EH (cell line): ENCODE measurements at regions not wholly inside any gene's neighbourhood (a gene's known extent, or its start where the extent isn't known, plus 50 kb on each side); places are given as distances from the start of the nearest gene placed in this dataset.
"Not testable (repeated sequence)": the region's sequence is repeated elsewhere in the genome, so short reads cannot be mapped to it uniquely, and the experiment has no call there.

Experiments
- DNase-seq: peaks from one replicate; pipeline ENCODE4 v3.0.0-alpha.2; 2015; ENCODE audit warnings: low read depth

DNA sequence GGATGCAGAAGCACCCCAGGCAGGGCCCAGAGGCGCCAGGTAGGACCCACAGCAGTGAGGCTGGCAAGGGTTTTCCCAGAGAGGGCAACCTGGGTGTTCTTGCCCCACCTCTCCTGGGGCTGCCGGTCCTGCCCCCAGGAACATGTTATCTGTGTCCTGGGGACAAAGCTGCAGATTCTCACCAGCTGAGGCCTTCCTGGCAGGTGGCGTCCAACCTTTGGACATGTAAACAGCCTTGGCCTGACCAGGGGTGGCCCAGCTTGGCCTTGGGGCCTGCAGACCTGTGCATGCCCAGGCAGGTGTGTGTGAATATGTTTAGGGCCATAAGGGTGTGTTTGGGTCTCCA is 101.8 kb upstream of the LARP1 start:
- DNase-seq = no peak

DNA sequence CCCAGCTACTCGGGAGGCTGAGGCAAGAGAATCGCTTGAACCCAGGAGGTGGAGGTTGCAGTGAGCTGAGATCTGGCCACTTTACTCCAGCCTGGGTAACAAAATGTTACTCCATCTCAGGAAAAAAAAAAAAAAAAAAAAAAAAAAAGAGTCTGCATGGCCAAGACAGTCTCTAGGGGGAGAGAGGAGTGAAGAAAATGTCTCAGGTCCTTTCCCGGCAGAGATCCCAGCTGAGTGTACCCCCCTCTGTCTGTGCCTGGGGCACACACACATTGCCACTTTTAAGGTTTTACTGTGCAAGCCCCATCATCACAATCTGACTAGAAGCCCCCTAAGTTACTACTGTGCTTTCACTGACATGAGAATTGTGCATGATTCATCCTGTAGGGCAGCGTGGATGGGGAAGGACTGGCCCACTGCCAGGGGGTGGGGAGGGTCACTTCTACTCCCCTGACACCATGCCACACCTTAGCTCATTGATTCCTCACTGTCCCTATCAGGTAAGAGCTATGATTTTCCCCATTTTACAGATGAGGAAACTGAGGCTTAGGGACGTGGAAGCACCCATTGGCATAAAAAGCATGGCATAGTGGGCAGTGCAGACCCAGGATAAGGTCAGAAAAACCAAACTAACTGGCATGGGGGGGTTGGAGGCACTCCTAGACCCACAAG is 102.3 kb upstream of the LARP1 start:
- peak; percentile 12 for DNase-seq

DNA sequence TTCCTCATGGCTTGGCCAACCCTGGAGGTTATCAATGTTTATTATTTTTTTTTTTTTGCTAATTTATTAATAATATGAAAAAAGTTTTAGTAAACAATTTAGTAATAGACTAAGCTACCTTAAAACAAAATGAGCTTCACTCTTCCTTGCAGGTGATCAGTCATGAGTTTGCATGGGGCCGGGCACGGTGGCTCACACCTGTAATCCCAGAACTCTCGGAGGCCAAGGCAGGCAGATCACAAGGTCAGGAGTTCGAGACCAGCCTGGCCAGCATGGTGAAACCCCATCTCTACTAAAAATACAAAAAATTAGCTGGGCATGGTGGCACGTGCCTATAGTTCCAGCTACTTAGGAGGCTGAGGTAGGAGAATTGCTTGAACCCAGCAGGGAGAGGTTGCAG is 103.4 kb upstream of the LARP1 start:
- not testable (repeated sequence) for DNase-seq

DNA sequence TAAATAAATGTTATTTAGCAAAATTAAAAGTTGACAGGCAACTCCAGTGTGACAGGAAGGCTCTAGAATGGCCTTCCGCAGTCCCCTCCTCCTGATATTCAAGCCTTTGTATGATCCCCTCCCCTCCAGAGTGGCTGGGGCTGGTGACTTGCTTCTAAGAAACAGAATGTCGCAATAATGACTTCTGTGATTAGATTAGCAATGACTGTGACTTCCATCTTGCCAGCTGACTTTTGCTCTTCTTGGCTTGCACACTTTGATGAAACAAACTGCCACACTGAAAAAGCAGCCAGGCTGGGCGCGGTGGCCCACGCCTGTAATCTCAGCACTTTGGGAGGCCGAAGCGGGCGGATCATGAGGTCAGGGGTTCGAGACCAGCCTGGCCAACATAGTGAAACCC is 106.5 kb upstream of the LARP1 start:
- DNase-seq = peak; percentile 22

DNA sequence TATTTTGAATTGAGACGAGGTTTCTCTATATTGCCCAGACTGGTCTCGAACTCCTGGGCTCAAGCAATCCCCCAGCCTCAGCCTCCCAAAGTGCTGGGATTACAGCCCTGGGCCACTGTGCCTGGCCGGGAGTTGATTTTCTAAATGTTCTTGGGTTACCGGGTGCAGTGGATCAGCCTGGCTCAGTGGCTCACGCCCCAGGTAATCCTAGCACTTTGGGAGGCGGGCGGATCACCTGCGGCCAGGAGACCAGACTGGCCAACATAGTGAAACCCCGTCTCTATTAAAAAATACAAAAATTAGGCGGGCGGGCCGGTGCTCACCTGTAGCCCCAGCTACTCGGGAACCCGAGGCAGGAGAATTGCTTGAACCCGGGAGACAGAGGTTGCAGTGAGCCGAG is 106.9 kb upstream of the LARP1 start:
- no peak for DNase-seq

DNA sequence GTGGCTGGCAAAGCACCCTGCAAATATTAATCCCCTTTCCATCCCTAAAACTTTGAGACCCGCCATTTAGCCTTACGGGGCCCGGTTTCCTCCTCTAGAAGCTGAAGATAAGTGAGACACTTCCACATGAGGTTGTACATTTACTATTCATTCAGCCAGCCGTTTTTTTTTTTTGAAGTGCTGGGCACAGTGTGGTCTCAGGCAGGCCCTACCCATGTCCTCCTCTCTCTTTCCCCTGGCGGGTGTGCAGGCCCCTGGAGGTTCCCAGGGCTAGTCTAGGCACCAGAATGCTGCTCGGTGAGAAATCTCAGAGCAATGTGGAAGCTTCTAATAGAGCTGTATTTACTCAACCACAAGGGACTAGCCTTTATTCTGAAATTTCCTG is 107.4 kb upstream of the LARP1 start:
- peak; percentile 11 for DNase-seq

DNA sequence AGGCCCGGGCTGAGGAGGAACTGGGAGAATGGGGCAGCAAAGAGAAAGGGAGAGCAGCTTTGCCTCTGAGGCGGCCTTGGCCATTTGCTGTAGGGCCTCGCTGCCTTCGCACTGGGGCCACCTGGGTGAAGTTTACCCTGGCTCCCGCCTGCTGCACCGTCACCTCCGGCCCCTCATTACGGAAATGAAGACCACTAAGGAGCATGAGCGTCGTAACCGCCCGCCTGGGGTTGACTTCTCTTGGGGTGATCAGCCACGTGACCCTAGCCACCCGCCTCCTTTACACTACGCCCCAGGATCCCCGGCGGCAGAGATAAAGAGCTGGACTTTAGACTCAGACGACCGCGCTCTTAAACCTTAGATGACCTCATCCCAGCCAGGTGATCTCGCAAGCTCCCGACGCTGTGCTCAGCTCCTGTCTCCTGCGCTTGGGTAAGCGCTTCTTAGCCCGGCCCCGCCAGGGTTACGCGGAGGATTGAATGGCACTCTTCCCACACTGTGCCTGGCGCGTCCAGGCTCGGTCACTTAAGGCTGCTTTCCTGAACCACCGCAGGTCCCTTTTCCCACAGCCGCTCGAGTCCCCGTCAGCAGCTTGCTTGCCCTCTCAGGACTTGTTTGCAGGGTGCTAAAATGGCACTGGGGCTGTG is 107.9 kb upstream of the LARP1 start:
- DNase-seq = no peak

DNA sequence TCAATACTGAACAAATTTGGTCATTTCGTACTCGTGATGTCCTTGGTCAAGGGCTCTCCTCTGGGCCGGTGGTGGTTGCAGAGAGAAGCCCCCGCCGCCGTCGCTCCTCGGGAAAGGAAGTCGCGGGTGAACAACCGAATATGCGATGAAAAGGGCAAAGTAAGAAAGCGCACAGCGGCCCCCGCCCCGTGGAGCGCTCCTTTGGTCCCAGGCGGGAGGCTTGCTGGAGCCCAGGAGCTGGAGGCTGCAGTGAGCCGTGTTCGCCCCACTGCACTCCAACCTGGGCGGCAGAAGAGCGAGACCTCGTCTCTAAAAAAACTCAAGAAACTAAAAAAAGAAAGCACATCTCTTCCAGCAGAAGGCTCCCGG is 108.4 kb upstream of the LARP1 start:
- no peak for DNase-seq

DNA sequence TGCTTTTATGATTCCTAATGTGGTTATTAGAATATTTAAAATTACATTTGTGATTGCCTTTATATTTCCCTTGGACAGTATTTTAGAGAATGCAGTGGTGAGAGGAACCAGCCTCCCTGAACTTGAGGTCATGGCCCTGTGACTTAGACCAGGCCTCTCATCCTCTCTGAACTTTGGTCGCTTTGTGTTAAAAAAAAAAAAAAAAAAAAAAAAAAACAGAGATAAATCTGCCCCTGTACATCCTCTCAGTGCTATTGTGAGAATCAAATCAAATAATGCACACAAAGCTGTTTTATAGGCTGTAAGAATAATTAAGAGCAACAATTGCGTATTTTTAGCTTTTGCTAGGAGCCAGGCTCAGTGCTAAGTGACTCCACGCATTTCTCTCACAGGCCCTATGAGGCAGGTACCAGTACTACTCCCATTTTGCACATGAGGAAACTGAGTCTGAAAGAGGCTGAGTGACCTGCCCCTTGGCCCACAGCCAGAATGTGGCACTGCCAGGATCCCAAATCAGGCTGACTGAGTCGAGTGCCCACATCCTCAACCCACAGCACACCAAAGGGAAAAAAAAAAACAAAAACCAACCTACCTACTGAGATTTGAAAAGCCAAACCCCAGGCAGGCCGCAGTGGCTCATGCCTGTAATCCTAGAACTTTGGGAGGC is 110.3 kb upstream of the LARP1 start:
- no peak for DNase-seq

DNA sequence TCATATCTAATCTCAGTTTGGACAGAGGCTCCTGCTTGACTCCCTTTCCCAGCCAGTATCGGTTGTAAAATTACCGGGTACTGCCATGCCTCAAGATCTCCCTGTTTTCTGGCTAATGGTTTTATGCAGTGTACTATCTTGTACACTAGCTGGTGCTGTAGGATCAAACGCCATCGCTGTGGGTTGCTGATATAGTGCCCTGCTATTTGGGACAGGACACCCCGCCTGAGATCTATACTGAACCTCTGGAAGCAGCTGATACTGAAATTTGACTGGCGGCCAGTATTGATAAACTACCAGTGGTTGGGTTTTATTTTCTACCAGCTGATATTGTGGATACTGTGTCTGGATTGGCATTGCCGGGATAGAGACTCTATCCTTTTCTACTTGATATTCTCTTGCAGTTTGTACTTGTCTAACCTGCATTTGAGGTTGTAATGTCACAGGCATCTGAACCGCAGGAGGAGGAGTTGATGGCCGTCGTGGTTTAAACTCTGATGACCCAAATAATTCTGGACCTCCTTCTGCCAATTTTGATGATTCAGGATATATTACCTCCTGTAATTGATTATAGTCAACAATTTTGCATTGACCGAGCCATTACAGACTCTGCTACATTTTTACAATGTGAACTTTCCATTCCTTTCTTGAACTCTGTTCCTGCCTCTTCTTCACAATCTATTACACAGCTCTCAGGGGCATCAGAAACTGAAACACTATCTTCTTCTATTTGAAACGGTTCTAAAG is 112.5 kb upstream of the LARP1 start:
- peak; percentile 42 for DNase-seq

DNA sequence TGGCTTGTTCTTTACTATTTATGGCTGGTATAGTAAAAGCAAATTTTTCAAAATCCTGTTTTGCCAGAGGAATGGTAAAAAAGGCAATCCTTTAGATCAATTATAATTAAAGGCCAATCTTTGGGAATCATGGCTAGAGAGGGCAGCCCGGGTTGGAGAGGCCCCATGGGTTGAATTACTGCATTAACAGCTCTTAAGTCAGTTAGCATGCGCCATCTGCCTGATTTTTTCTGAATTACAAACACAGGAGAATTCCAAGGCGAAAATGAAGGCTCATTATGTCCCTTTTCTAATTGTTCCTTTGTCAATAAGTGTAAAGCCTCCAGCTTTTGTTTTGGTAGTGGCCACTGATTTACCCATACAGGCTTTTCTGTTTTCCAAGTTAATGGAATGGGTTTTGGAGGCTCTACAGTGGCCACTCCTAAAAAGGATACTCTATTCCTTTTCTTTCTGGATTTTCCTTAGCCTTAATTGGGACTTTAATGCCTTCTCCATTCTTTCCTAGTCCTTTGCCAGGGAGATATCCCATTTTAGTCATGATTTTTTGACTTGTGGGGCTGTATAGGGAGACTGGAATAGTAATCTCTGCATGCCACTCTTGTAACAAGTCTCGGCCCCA is 114.9 kb upstream of the LARP1 start:
- DNase-seq = peak; percentile 46

DNA sequence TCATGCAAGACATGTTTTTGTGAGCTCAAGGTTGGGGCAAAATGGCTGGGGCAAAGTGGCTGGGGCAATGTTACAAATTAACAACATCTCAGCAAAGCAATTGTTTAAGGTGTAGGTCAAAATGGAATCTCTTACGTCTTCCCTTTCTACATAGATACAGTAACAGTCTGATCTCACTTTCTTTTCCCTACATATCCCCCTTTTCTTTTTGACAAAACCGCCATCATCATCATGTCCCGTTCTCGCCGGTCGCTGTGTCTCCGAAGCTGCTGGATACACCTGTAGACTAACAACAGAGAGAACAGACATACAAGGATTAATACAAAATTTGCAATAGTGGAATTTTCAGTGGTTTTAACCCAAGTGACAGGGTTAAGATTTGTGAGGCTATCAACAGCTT is 118.4 kb upstream of the LARP1 start:
- not testable (repeated sequence) for DNase-seq

DNA sequence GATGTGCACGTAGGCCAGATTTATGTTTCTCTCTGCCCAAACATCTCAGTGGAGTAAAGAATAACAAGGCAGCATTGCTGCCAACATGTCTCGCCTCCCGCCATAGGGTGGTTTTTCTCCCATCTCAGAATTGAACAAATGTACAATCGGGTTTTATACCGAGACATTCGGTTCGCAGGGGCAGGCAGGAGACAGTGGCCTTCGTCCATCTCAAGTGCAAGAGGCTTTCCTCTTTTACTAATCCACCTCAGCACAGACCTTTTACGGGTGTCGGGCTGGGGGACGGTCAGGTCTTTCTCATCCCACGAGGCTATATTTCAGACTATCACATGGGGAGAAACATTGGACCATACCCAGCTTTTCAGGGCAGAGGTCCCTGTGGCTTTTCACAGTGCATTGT is 118.9 kb upstream of the LARP1 start:
- DNase-seq = not testable (repeated sequence)

DNA sequence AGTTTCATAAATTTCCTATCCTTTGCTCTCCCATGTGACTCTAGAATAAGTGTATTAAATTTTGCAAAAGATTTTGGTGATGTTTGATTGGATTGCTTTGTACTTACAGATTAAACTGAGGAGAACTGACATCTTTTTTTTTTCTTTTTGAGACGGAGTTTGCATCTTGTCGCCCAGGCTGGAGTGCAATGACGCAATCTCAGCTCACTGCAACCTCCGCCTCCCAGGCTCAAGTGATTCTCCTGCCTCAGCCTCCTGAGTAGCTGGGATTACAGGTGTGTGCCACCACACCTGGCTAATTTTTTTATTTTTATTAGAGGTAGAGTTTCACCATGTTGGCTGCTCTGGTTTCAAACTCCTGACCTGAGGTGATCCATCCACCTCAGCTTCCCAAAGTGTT is 121.4 kb upstream of the LARP1 start:
- DNase-seq = not testable (repeated sequence)

DNA sequence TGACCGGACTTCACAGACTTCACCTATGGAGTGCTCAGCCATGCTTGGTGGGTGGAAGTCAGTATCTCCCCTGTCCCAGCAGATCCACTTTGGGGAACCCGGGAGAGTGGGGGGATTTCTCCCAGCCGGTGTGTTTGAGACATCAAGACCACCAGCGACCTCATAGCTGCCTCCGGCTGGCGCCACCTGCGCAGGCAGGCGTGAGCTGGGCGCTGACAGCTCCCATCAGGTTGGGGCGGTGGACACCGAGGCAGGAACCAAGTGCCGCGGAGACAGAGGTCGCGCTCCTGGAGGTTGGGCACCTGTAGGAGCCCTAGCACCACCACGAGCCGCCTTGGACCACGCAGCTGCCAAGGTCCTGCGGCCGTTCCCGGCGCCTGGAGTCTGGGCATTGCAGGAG is 124.0 kb upstream of the LARP1 start:
- DNase-seq = no peak

DNA sequence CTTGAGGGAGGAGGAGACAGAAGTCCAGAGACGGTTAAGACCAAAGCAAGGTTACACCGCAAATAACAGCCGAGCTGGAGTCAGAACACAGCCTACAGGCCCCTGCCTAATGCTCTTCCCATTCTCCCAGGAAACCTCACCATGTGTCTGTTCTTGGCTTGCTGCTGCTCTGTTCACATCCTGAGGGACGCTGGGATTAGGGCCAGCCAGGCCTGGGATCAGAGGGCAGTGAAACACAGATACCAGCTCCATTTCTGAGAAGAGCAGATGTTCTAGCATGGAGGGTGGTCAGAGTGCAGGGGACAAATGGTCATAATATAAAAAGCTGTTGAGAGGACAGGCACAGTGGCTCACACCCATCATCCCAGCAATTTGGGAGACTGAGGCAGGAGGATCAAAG is 124.8 kb upstream of the LARP1 start:
- no peak for DNase-seq

DNA sequence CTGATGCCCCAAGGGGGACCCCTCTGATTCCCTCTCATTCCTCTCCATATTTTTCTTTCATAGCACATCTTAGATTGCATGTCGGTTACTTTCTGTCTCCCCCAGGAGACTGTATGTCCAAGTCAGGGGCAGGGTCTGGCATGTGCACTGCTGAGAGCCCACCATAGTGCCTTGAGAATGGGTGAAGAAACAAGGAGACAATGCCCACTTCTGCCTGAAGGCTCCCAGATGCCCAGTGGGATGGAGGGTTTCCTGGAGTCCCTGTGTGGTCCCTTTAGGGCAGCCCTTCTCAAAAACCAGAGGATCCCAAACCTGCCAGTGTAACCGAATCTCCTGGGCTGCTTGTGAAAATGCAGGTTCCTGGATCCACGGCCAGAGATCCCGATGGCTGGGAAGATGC is 126.5 kb upstream of the LARP1 start:
- DNase-seq = no peak

DNA sequence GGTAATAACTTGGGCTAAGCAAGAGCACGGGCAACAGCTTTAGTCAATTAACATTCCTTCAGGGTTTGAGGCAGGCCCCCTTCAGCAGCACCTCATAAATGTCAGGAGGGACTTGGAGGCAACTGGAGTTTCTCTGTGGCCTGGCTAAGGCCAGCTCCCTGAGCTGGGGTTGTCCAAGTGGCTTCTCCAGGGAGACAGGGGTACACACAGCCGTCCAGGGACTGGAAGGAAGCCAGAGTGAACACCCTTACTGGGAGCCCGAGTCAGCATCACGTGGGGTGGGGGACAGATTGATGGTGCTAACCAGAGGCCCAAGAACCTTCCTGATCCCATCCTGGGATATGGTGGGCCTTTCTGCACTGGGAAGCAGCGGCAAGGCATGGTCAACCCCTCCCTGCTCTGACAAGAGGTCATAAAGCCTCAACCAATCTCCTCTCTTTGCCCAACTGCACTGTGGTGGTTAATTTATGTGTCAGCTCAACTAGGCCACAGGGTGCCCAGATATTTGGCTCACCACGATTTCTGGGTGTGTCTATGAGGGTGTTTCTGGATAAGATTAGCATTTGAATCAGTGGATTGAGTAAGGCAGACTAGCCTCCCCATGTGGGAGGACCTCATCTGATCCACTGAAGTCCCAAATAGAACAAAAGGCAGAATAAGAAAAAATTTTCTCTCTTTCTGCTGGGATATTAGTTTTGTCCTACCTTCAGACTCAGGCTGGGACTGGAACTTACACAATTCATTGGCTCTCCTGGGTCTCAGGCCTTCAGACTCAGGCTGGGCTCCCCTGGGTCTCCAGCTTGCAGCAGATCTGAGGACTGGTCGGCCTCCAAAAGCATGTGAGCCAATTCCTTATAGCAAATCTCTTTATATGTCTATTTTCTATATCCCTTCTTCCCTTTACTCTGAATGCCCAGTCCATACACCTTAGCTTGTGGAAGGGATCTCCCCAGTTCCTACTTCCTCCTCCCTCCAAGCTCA is 127.2 kb upstream of the LARP1 start:
- DNase-seq = peak; percentile 91

DNA sequence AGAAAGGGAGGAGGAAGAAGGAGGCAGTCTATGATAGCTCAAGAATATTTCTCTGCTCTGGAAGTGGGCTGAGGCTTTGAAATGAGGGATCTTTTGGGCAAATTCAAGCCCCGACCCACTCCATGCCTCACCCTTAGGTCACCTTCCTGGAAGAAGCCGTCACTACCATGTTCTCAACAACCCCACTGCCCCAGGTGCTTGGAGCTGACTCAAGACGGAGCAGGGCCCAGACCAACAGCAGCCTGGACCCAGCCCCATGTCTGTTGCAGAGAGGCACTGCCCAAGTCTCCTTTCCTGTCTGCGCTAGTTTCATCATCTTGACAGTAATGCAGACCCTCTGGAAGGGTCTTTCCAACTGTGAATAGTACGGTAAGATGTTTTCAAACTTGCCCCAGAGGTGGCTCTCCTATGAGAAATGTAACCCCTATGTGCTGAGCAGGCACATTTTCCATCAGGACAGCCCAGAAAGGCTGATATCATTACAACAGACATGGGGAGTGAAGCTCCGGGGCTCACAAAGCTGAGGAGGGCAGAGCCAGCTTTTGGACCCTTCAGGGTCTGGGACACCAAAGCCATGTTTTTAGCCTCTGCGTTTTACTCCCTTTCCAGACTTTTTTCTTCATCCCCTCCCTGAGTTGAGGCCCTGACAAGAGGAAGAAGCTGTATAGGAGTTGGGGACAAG is 128.2 kb upstream of the LARP1 start:
- DNase-seq = no peak

DNA sequence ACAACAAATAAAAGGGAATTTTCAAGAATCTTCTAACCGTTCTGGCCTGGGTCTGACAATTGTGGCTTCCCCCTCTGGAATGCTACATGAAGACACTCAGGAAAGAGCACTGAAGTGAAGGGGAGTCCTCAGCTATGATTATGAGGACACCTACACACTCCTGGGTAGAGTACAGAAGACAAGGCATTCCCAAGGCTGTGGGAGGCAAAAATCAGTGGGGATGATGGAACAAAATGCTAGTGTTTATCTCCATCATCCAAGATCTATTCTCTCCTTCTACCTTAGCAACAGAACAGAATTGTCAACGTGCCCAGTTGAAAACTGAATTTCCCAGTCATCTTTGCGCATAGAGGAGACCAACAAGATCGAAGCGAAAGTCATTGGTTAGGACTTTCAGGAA is 130.1 kb upstream of the LARP1 start:
- no peak for DNase-seq

DNA sequence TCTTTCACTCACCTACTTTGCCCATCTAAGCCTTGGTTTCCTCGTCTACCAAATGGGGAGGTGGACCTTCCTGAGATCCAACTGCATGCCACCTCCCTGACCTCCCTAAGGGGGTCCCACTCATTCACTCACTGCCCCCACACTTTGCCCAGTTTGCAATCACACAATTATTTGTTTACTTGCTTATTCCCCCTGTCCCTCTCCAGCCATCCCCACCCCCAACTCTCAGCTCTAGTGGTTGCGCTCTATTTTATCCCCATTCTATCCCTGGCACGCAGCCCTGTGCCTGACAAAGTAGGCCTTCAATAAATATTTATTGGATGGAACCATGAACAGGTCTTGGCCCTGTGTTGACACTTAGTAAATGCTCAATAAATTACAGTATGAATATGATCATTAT is 130.8 kb upstream of the LARP1 start:
- DNase-seq = no peak
